GM06990 (cell line): ENCODE measurements at regions not wholly inside any gene's neighbourhood (a gene's known extent, or its start where the extent isn't known, plus 50 kb on each side); places are given as distances from the start of the nearest gene placed in this dataset.

Experiments
- DNase-seq: peaks from one replicate; pipeline ENCODE4 v3.0.0-alpha.2; 2011; ENCODE audit not compliant: insufficient read length; ENCODE audit errors: extremely low read depth
- H3K27me3 ChIP-seq: replicated peaks from 2 replicates; pipeline ENCODE4 v1.6.0; 2011; ENCODE audit warnings: low read length; ENCODE audit not compliant: control insufficient read depth, insufficient read depth
- H3K36me3 ChIP-seq: 2 replicates; pipeline ENCODE4 v1.5.1; 2011; ENCODE audit warnings: low read length; ENCODE audit not compliant: control insufficient read depth, insufficient read depth
- H3K4me3 ChIP-seq: replicated peaks from 2 replicates; pipeline ENCODE4 v1.5.1; 2011; ENCODE audit warnings: low read depth, mild to moderate bottlenecking, control low read depth, low read length
- CTCF ChIP-seq: IDR thresholded peaks from 2 replicates; pipeline ENCODE4 v1.5.1; 2011; ENCODE audit warnings: low read length, control low read depth, mild to moderate bottlenecking, inconsistent platforms; ENCODE audit not compliant: insufficient read depth, poor library complexity, severe bottlenecking

- Histone ChIP-seq H3K27me3 (no peaks in the 10 kb centered on the region), H3K36me3 (no peaks in the 10 kb centered on the region), H3K4me3 (no peak overlapping the region)
- TF ChIP-seq CTCF: no peak
- DNase-seq: no peak
Measured at GRCh38 chr14:49396801-49397200, 189.4 kb downstream of the RPS29 start.

- no peaks in the 10 kb centered on the region for H3K36me3 ChIP-seq
- no peaks in the 10 kb centered on the region for H3K27me3 ChIP-seq
- no peak overlapping the region for H3K4me3 ChIP-seq
- no peak for DNase-seq
- TF ChIP-seq CTCF: no peak
Measured at GRCh38 chr14:49381778-49382177, 204.4 kb downstream of the RPS29 start.

DNA sequence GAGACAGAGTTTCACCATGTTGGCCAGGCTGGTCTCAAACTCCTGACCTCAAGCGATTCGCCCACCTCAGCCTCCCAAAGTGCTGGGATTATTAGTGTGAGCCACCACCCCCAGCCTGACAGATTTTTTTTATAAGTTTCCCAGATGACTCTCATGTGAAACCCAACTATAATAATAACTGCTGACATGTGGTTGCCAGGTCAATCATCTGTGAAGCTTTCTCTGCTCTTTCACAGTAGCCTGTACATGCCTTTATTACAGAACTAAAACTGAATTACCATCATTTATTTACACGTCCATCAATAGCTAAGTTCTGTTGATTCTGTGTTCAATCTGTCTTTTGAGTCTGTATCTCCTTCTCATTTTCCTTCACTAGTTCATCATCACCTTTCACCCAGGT, 218.5 kb downstream of the RPS29 start:
- Histone ChIP-seq H3K4me3 (no peak overlapping the region), H3K27me3 (no peaks in the 10 kb centered on the region), H3K36me3 (no peaks in the 10 kb centered on the region)
- no peak for TF ChIP-seq CTCF
- no peak for DNase-seq

DNA sequence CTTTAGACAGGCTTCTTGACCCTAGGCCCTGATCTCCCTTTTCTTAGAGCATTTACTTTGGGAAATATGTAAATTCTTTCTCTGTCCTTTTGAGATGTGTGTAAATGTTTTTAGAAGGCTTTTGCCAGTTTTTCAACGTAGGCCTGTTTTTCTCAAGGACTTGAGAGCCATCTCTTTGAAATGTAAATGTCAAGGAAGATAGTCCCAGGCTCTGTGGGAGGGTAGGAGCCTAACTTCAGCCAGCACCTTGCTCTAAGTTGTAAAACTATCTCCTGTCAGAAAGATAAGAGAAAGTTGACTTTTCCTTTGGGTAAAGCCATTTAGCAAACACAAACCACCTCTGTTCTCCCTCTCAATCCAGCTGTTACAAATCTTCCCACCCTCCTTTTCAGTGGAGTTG, 219.8 kb downstream of the RPS29 start:
- DNase-seq: no peak
- TF ChIP-seq CTCF: no peak
- Histone ChIP-seq H3K4me3 (no peak overlapping the region), H3K36me3 (no peaks in the 10 kb centered on the region), H3K27me3 (no peaks in the 10 kb centered on the region)

- no peak for TF ChIP-seq CTCF
- Histone ChIP-seq H3K27me3 (no peaks in the 10 kb centered on the region), H3K4me3 (no peak overlapping the region), H3K36me3 (no peaks in the 10 kb centered on the region)
- no peak for DNase-seq
Measured at GRCh38 chr14:49364752-49365117, 221.4 kb downstream of the RPS29 start.
